ENCODE measurements at regions not wholly inside any gene's neighbourhood (a gene's known extent, or its start where the extent isn't known, plus 50 kb on each side); places are given as distances from the start of the nearest gene placed in this dataset.

DNA sequence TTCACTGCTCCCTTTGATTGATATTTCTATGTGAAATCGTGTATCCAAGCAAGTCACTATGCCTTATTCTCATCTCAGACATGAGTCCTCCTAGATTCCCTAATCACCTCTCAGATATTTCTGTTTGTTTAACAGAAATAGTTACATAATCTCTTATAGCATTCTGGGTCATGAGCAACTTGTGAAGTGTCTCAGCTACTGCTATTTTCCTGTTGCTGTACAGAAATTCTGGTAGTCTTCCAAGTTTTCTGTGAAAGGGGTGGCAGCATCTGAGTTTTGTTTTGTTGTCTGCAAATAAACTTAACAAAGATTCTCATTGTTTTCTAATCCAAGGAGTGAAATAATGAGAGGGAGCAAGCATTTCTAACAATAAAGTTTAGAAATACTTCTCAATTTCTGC is 256.9 kb upstream of the ST8SIA4 start:
- no peak for DNase-seq

GRCh38 chr5:101159006-101159405 is 255.9 kb upstream of the ST8SIA4 start:
- H3K4me3 ChIP-seq (ENCODE audit: low read depth, low read length), result no peak overlapping the region
- no peaks in the 10 kb centered on the region for H3K36me3 Mint-ChIP-seq (ENCODE audit: insufficient read depth, unreplicated experiment)
- H3K27me3 ChIP-seq (replicated peaks; ENCODE audit: control insufficient read depth, insufficient read depth, low read length), result no peaks in the 10 kb centered on the region
- ChIA-PET POLR2A (no interaction called here), CTCF (no interaction called here)
- H3K9me3 ChIP-seq, result no peaks in the 10 kb centered on the region
- peaks cover 15% of the 10 kb centered on the region for H3K9me3 Mint-ChIP-seq (ENCODE audit: unreplicated experiment)
- BruUV-seq (replicated peaks), result no TSS peak
- no peaks in the 10 kb centered on the region for H3K4me1 Mint-ChIP-seq (ENCODE audit: low read depth, unreplicated experiment)
- no peaks in the 10 kb centered on the region for H3K27me3 Mint-ChIP-seq (ENCODE audit: insufficient read depth, unreplicated experiment)
- H3K4me3 Mint-ChIP-seq (ENCODE audit: unreplicated experiment), result no peak overlapping the region
- H3K4me1 ChIP-seq, result no peaks in the 10 kb centered on the region
- no peaks in the 10 kb centered on the region for H3K36me3 ChIP-seq (ENCODE audit: control insufficient read depth, insufficient read depth, low read length)
- H3K27ac Mint-ChIP-seq (ENCODE audit: unreplicated experiment), result no peak overlapping the region
- TF ChIP-seq CTCF (IDR thresholded peaks at IDR 0.05; ENCODE audit: insufficient read depth in 1 of 2, low read depth in 1 of 2, low read length in 1 of 2, severe bottlenecking in 1 of 2, unreplicated experiment in 1 of 2), result no peak
- DNase-seq, result no peak
- intact Hi-C loops (cut with micrococcal nuclease; ENCODE audit: unreplicated experiment), result no loop called here

More for the DNA sequence above, 256.9 kb upstream of the ST8SIA4 start:
- Mint-ChIP-seq H3K4me3 (ENCODE audit: unreplicated experiment) (no peak overlapping the region), H3K36me3 (ENCODE audit: insufficient read depth, unreplicated experiment) (no peaks in the 10 kb centered on the region), H3K27me3 (ENCODE audit: insufficient read depth, unreplicated experiment) (no peaks in the 10 kb centered on the region), H3K9me3 (ENCODE audit: unreplicated experiment) (peaks cover 25% of the 10 kb centered on the region), H3K4me1 (ENCODE audit: low read depth, unreplicated experiment) (no peaks in the 10 kb centered on the region), H3K27ac (ENCODE audit: unreplicated experiment) (no peak overlapping the region)
- intact Hi-C loops (cut with micrococcal nuclease; ENCODE audit: unreplicated experiment), result no loop called here
- H3K9me3 ChIP-seq, result no peaks in the 10 kb centered on the region
- BruUV-seq (replicated peaks), result no TSS peak
- no peak for TF ChIP-seq CTCF (IDR thresholded peaks at IDR 0.05; ENCODE audit: insufficient read depth in 1 of 2, low read depth in 1 of 2, low read length in 1 of 2, severe bottlenecking in 1 of 2, unreplicated experiment in 1 of 2)
- ChIA-PET POLR2A (no interaction called here), CTCF (no interaction called here)
- no peaks in the 10 kb centered on the region for H3K27me3 ChIP-seq (replicated peaks; ENCODE audit: control insufficient read depth, insufficient read depth, low read length)
- H3K4me3 ChIP-seq (ENCODE audit: low read depth, low read length), result no peak overlapping the region
- H3K36me3 ChIP-seq (ENCODE audit: control insufficient read depth, insufficient read depth, low read length), result no peaks in the 10 kb centered on the region
- H3K4me1 ChIP-seq, result no peaks in the 10 kb centered on the region

DNA sequence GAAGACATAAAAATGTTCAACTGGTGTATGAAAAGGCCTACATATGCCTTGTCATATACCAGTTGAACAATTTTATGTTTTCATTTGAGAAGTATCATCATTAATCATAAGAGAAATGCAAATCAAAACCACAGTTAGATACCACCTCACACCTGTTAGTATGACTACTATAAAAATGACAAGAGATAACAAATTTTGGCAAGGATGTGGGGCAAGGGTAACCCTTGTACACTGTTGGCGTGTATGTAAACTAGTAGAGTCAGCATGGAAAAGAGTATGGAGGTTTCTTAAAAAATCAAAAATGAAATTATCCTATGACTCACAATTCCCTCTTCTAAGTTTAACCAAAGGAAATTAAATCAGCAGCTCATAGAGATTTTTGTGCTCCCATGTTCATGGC is 250.4 kb upstream of the ST8SIA4 start:
- Histone ChIP-seq H3K4me1 (no peaks in the 10 kb centered on the region), H3K36me3 (ENCODE audit: control insufficient read depth, insufficient read depth, low read length) (no peaks in the 10 kb centered on the region), H3K27me3 (replicated peaks; ENCODE audit: control insufficient read depth, insufficient read depth, low read length) (no peaks in the 10 kb centered on the region), H3K4me3 (ENCODE audit: low read depth, low read length) (no peak overlapping the region), H3K9me3 (no peaks in the 10 kb centered on the region)
- DNase-seq, result no peak
- TF ChIP-seq CTCF (IDR thresholded peaks at IDR 0.05; ENCODE audit: insufficient read depth in 1 of 2, low read depth in 1 of 2, low read length in 1 of 2, severe bottlenecking in 1 of 2, unreplicated experiment in 1 of 2), result no peak
- BruUV-seq (replicated peaks), result no TSS peak
- no peaks in the 10 kb centered on the region for H3K4me1 Mint-ChIP-seq (ENCODE audit: low read depth, unreplicated experiment)
- H3K36me3 Mint-ChIP-seq (ENCODE audit: insufficient read depth, unreplicated experiment), result no peaks in the 10 kb centered on the region
- ChIA-PET CTCF (no interaction called here), POLR2A (no interaction called here)
- H3K9me3 Mint-ChIP-seq (ENCODE audit: unreplicated experiment), result peaks cover 9% of the 10 kb centered on the region
- no peak overlapping the region for H3K27ac Mint-ChIP-seq (ENCODE audit: unreplicated experiment)
- intact Hi-C loops (cut with micrococcal nuclease; ENCODE audit: unreplicated experiment), result no loop called here
- no peaks in the 10 kb centered on the region for H3K27me3 Mint-ChIP-seq (ENCODE audit: insufficient read depth, unreplicated experiment)
- H3K4me3 Mint-ChIP-seq (ENCODE audit: unreplicated experiment), result no peak overlapping the region
